ENCODE measurements at regions not wholly inside any gene's neighbourhood (a gene's known extent, or its start where the extent isn't known, plus 50 kb on each side); places are given as distances from the start of the nearest gene placed in this dataset.

- Histone ChIP-seq H3K4me3 (no peak overlapping the region), H3K9me3 (no peaks in the 10 kb centered on the region), H3K4me1 (no peaks in the 10 kb centered on the region), H3K4me2 (no peak overlapping the region), H3K27ac (no peak overlapping the region)
- DNase-seq (ENCODE audit: low read depth in 1 of 2, low spot score in 1 of 2) (no peak), FAIRE-seq (no peak), ATAC-seq (no peak)
- ChIA-PET POLR2A (no interaction called here), CTCF (no interaction called here)
- no peak for TF ChIP-seq REST (IDR thresholded peaks at IDR 0.05)
- no peak for TF ChIP-seq ZSCAN20 (CRISPR knock-in tag; IDR thresholded peaks at IDR 0.05)
- TF ChIP-seq MAFK (IDR thresholded peaks at IDR 0.05; ENCODE audit: partially characterized antibody), result no peak
- TF ChIP-seq HDAC2 (IDR thresholded peaks at IDR 0.05), result no peak
- WGBS (ENCODE audit: missing lambda C conversion rate), result 0% methylated on average over 1 of the region's 3 CpGs
Observed at GRCh38 chr4:120395746-120396145, 329.1 kb upstream of the MAD2L1 start.

DNA sequence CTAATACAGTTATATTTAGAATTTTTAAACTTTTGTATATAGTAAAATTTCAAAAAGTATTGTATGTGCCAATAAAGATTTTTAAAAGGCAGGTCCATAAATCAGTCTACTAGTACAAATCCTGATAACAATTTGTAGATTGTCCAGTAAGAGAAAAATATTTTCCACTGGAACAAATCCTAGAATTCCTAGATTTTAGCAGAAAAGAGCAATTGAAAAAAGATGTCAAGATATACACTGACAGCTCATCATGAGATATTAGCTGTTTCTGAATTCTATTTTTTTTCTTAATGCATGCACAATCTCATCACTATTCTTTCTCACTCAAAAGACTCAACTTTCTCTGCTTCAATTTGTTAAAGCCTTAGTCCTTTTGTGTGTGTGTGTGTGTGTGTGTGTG is 289.2 kb upstream of the MAD2L1 start:
- DNase-seq (ENCODE audit: low read depth in 1 of 2, low spot score in 1 of 2) (no peak), ATAC-seq (no peak), FAIRE-seq (no peak)
- H3K4me2 ChIP-seq, result no peak overlapping the region
- H3K27ac ChIP-seq, result no peak overlapping the region
- no peak overlapping the region for H3K4me3 ChIP-seq
- H3K4me1 ChIP-seq, result no peaks in the 10 kb centered on the region
- TF ChIP-seq TFCP2L1 (CRISPR knock-in tag; IDR thresholded peaks at IDR 0.05) (no peak), RFX5 (IDR thresholded peaks at IDR 0.05) (no peak), ZNF302 (CRISPR knock-in tag; IDR thresholded peaks at IDR 0.05) (no peak), REST (IDR thresholded peaks at IDR 0.05) (no peak), GATA3 (IDR thresholded peaks at IDR 0.05; ENCODE audit: borderline replicate concordance) (no peak), CEBPB (IDR thresholded peaks at IDR 0.05) (no peak), EP300 (IDR thresholded peaks at IDR 0.05) (no peak)
- ChIA-PET CTCF (no interaction called here), POLR2A (no interaction called here)
- H3K9me3 ChIP-seq, result no peaks in the 10 kb centered on the region

- WGBS (ENCODE audit: missing lambda C conversion rate), result 0% methylated on average over 1 of the region's 1 CpG
- Histone ChIP-seq H3K9me3 (no peaks in the 10 kb centered on the region), H3K4me3 (no peak overlapping the region), H3K27ac (no peak overlapping the region), H3K4me2 (no peak overlapping the region), H3K4me1 (no peaks in the 10 kb centered on the region)
- ChIA-PET CTCF (no interaction called here), POLR2A (no interaction called here)
- FAIRE-seq, result no peak
- DNase-seq (ENCODE audit: low read depth in 1 of 2, low spot score in 1 of 2), result no peak
- no peak for ATAC-seq
- TF ChIP-seq JUN (IDR thresholded peaks at IDR 0.05) (no peak), RARB (CRISPR knock-in tag; IDR thresholded peaks at IDR 0.05) (no peak), ZFP36 (IDR thresholded peaks at IDR 0.05; ENCODE audit: borderline replicate concordance, partially characterized antibody) (no peak), HOXB13 (CRISPR knock-in tag; IDR thresholded peaks at IDR 0.05; ENCODE audit: low read depth) (no peak), JUNB (IDR thresholded peaks at IDR 0.05) (no peak), MYC (IDR thresholded peaks at IDR 0.05; ENCODE audit: borderline replicate concordance, low read length) (no peak), RAD21 (conservative IDR thresholded peaks at IDR 0.05 in 1 of 2, IDR thresholded peaks at IDR 0.05 in 1 of 2) (no peak), ZSCAN20 (CRISPR knock-in tag; IDR thresholded peaks at IDR 0.05) (no peak), TP53 (CRISPR knock-in tag; IDR thresholded peaks at IDR 0.05) (no peak), RNF2 (IDR thresholded peaks at IDR 0.05; ENCODE audit: borderline replicate concordance, low read depth) (no peak), MAFK (IDR thresholded peaks at IDR 0.05; ENCODE audit: partially characterized antibody) (no peak), RCOR1 (IDR thresholded peaks at IDR 0.05; ENCODE audit: low read depth, low read length) (no peak), E2F6 (IDR thresholded peaks at IDR 0.05; ENCODE audit: borderline replicate concordance, low read depth) (no peak)
Observed at GRCh38 chr4:120354381-120354780, 287.7 kb upstream of the MAD2L1 start.

Measured in A549 (cell line).